K562 (cell line): ENCODE measurements at regions not wholly inside any gene's neighbourhood (a gene's known extent, or its start where the extent isn't known, plus 50 kb on each side); places are given as distances from the start of the nearest gene placed in this dataset.

ENCODE experiments used
- NFYB ChIP-seq: IDR thresholded peaks from 2 replicates; pipeline ENCODE4 v1.6.1; 2011; ENCODE audit warnings: mild to moderate bottlenecking, moderate library complexity; ENCODE audit not compliant: insufficient read length; ENCODE audit errors: extremely low read depth
- SMARCA4 ChIP-seq: fragments of 450-650 bp; IDR thresholded peaks from 2 replicates; pipeline ENCODE4 v1.6.1; 2016
- ZNF41 ChIP-seq: fragments of 250-450 bp; sonication (Bioruptor Pico); conservative IDR thresholded peaks from 2 replicates; pipeline ENCODE4 v1.4.0; 2020; ENCODE audit warnings: mild to moderate bottlenecking

DNA sequence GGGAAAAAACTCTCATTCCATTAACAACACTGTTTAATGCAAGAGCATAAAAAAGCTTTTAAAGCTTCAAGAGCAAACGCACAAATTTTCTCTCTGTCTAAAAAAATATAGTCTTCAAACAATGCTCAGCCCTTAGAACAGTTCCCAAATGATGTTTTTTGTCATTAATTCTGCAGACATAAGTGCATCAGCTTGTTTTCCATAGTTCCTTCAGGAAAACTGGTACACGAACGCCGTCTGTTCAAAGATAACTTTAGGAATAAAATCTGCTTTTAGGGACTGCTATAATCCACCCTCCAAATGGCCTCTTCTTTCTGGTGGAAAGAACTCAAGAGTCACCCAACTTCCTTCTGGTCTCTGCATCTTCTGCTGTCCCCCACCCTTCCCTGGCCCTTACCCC lies 98.2 kb upstream of the SLC66A3 start:
- no peak for TF ChIP-seq NFYB
- TF ChIP-seq SMARCA4, result no peak
- no peak for TF ChIP-seq ZNF41 (CRISPR knock-in tag)
